Fibroblast of the aortic adventitia (primary cell): ENCODE measurements at regions not wholly inside any gene's neighbourhood (a gene's known extent, or its start where the extent isn't known, plus 50 kb on each side); places are given as distances from the start of the nearest gene placed in this dataset.
"Not testable (repeated sequence)": the region's sequence is repeated elsewhere in the genome, so short reads cannot be mapped to it uniquely, and the experiment has no call there.

ENCODE experiments used
- DNase-seq: peaks from one replicate; pipeline ENCODE4 v3.0.0-alpha.2; 2010; ENCODE audit warnings: low read depth
- H3K4me3 ChIP-seq: 2 replicates; pipeline ENCODE4 v1.5.1; 2011; ENCODE audit warnings: low read depth, mild to moderate bottlenecking, control low read depth, low read length, moderate library complexity
- CTCF ChIP-seq: IDR thresholded peaks from 2 replicates; pipeline ENCODE4 v1.5.1; 2011; ENCODE audit warnings: mild to moderate bottlenecking, low read length, control low read depth, inconsistent platforms; ENCODE audit not compliant: insufficient read depth

GRCh38 chr2:16911746-16912145 is 246.1 kb upstream of the CYRIA start:
- no peak overlapping the region for H3K4me3 ChIP-seq
- no peak for DNase-seq
- no peak for TF ChIP-seq CTCF

GRCh38 chr2:16908656-16909055 is 243.0 kb upstream of the CYRIA start:
- no peak for DNase-seq
- no peak for TF ChIP-seq CTCF
- H3K4me3 ChIP-seq: no peak overlapping the region

- no peak overlapping the region for H3K4me3 ChIP-seq
- DNase-seq: no peak
- TF ChIP-seq CTCF: no peak
These were observed 242.1 kb upstream of the CYRIA start for GRCh38 chr2:16907645-16908282.

DNA sequence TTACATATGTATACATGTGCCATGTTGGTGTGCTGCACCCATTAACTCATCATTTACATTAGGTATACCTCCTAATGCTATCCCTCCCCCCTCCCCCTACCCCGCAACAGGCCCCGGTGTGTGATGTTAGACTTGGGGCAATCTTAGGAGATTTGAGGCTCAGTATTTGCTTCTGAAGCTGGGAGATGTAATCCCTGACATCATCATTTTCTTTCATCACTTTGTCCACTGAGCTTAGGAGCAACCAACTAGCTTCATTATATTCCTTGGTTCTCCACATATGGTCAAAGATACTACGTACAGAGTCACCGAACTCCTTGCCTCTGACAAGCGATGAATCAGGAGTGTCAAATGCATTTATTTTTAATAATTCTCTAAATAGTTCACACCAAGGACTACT is 239.7 kb upstream of the CYRIA start:
- DNase-seq, H3K4me3 ChIP-seq: not testable (repeated sequence)

- TF ChIP-seq CTCF: peak; percentile 10
- DNase-seq: no peak
- H3K4me3 ChIP-seq: no peak overlapping the region
These were observed 234.9 kb upstream of the CYRIA start for GRCh38 chr2:16900405-16901025.

- no peak overlapping the region for H3K4me3 ChIP-seq
- TF ChIP-seq CTCF: no peak
- no peak for DNase-seq
These were observed 234.3 kb upstream of the CYRIA start for GRCh38 chr2:16899958-16900357.

- H3K4me3 ChIP-seq: no peak overlapping the region
- DNase-seq: no peak
- TF ChIP-seq CTCF: no peak
These were observed 224.4 kb upstream of the CYRIA start for GRCh38 chr2:16890081-16890480.
